OCI-LY1 (cell line): ENCODE measurements at regions not wholly inside any gene's neighbourhood (a gene's known extent, or its start where the extent isn't known, plus 50 kb on each side); places are given as distances from the start of the nearest gene placed in this dataset.

Experiments used
- H2AFZ ChIP-seq: fragments of 200-600 bp; sonication (generic), shearing (Covaris generic); 2 replicates; pipeline ENCODE4 v1.6.0; 2014; ENCODE audit warnings: antibody characterized with exemption, mild to moderate bottlenecking, low read length
- H3F3A ChIP-seq: fragments of 200-600 bp; sonication (generic), shearing (Covaris generic); 2 replicates; pipeline ENCODE4 v1.6.0; 2014; ENCODE audit warnings: mild to moderate bottlenecking, antibody characterized with exemption, low read length, moderate library complexity; ENCODE audit not compliant: insufficient read depth
- H3K27ac ChIP-seq: fragments of 200-600 bp; sonication (generic); 2 replicates; pipeline ENCODE4 v1.5.1; 2014; ENCODE audit warnings: low read length, mixed run types, mild to moderate bottlenecking, low read depth; ENCODE audit not compliant: poor library complexity, severe bottlenecking
- H3K27me3 ChIP-seq: fragments of 200-600 bp; sonication (generic); 2 replicates; pipeline ENCODE4 v1.6.0; 2014; ENCODE audit warnings: antibody characterized with exemption, mild to moderate bottlenecking, low read length, moderate library complexity; ENCODE audit not compliant: insufficient read depth
- H3K36me3 ChIP-seq: fragments of 200-600 bp; sonication (generic); 2 replicates; pipeline ENCODE4 v1.6.1; 2014; ENCODE audit warnings: mild to moderate bottlenecking, antibody characterized with exemption, low read length, moderate library complexity, mixed read lengths; ENCODE audit not compliant: insufficient read depth
- H3K4me1 ChIP-seq: fragments of 200-600 bp; sonication (generic); 2 replicates; pipeline ENCODE4 v1.5.1; 2014; ENCODE audit warnings: mild to moderate bottlenecking, low read length, moderate library complexity; ENCODE audit not compliant: insufficient read depth, severe bottlenecking
- H3K4me2 ChIP-seq: fragments of 200-600 bp; sonication (generic), shearing (Covaris generic); 2 replicates; pipeline ENCODE4 v1.6.1; 2014; ENCODE audit warnings: low read length
- H3K4me3 ChIP-seq: fragments of 200-600 bp; sonication (generic); 2 replicates; pipeline ENCODE4 v1.5.1; 2014; ENCODE audit warnings: low read length, low read depth, mild to moderate bottlenecking, mixed read lengths; ENCODE audit not compliant: poor library complexity, severe bottlenecking
- H3K79me2 ChIP-seq: fragments of 200-600 bp; shearing (Covaris generic); 2 replicates; pipeline ENCODE4 v1.6.1; 2016; ENCODE audit warnings: mixed run types, low read length, mixed read lengths; ENCODE audit not compliant: insufficient read depth
- H3K9ac ChIP-seq: fragments of 200-600 bp; sonication (generic), shearing (Covaris generic); 2 replicates; pipeline ENCODE4 v1.6.1; 2014; ENCODE audit warnings: mild to moderate bottlenecking, low read length, mixed read lengths
- H3K9me2 ChIP-seq: fragments of 200-600 bp; sonication (generic), shearing (Covaris generic); 2 replicates; pipeline ENCODE4 v1.6.1; 2014; ENCODE audit warnings: low read depth, mild to moderate bottlenecking, low read length, mixed read lengths
- H3K9me3 ChIP-seq: fragments of 200-600 bp; shearing (Covaris generic); 2 replicates; pipeline ENCODE4 v1.6.1; 2014; ENCODE audit warnings: low read length, mixed read lengths
- H4K20me1 ChIP-seq: fragments of 200-600 bp; sonication (generic), shearing (Covaris generic); 2 replicates; pipeline ENCODE4 v1.6.0; 2016; ENCODE audit warnings: mild to moderate bottlenecking, low read length; ENCODE audit not compliant: insufficient read depth
- EZH2 ChIP-seq: fragments of 200-600 bp; sonication (generic), shearing (Covaris generic); IDR thresholded peaks from 2 replicates; pipeline ENCODE4 v1.8.0; 2017; ENCODE audit warnings: borderline replicate concordance, mixed run types, mild to moderate bottlenecking, antibody characterized with exemption, low read length, moderate library complexity, mixed read lengths
- TF ChIP-seq, protein P1 (sequence below): fragments of 200-600 bp; sonication (generic), shearing (Covaris generic); IDR thresholded peaks from 2 replicates; pipeline ENCODE4 v1.5.1; 2017; ENCODE audit warnings: mild to moderate bottlenecking, antibody characterized with exemption, low read length, moderate library complexity, mixed read lengths

GRCh38 chr9:91106415-91107081 is 255.2 kb downstream of the AUH start:
- Histone ChIP-seq H3K4me3 (no peak overlapping the region), H3K9me2 (no peaks in the 10 kb centered on the region), H2AFZ (no peak overlapping the region), H3K79me2 (no peaks in the 10 kb centered on the region), H3K4me1 (no peaks in the 10 kb centered on the region), H4K20me1 (no peaks in the 10 kb centered on the region), H3F3A (no peaks in the 10 kb centered on the region), H3K27me3 (no peaks in the 10 kb centered on the region), H3K4me2 (no peak overlapping the region), H3K9me3 (no peaks in the 10 kb centered on the region), H3K9ac (no peak overlapping the region), H3K27ac (no peak overlapping the region), H3K36me3 (no peaks in the 10 kb centered on the region)
- TF ChIP-seq, protein P1, sequence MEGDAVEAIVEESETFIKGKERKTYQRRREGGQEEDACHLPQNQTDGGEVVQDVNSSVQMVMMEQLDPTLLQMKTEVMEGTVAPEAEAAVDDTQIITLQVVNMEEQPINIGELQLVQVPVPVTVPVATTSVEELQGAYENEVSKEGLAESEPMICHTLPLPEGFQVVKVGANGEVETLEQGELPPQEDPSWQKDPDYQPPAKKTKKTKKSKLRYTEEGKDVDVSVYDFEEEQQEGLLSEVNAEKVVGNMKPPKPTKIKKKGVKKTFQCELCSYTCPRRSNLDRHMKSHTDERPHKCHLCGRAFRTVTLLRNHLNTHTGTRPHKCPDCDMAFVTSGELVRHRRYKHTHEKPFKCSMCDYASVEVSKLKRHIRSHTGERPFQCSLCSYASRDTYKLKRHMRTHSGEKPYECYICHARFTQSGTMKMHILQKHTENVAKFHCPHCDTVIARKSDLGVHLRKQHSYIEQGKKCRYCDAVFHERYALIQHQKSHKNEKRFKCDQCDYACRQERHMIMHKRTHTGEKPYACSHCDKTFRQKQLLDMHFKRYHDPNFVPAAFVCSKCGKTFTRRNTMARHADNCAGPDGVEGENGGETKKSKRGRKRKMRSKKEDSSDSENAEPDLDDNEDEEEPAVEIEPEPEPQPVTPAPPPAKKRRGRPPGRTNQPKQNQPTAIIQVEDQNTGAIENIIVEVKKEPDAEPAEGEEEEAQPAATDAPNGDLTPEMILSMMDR, result no peak
- no peak for TF ChIP-seq EZH2

DNA sequence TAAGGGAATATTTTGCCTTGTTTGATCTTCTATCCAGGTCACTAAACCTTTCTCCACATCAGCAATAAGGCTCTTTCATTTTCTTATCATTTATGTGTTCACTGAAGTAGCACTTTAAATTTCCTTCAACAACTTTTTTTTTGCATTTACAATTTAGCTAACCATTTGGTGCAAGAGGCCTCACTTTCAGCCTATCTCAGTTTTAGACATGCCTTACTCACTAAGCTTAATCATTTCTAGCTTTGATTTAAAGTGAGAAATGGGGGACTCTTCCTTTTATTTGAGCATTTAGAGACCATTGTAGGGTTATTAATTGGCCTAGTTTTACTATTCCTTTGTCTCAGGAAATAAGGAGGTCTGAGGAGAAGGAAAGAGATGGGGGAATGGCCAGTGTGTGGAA is 250.5 kb downstream of the AUH start:
- Histone ChIP-seq H3K4me2 (no peak overlapping the region), H3K36me3 (no peaks in the 10 kb centered on the region), H3K4me3 (no peak overlapping the region), H4K20me1 (no peaks in the 10 kb centered on the region), H3K9me2 (no peaks in the 10 kb centered on the region), H2AFZ (no peak overlapping the region), H3K27ac (no peak overlapping the region), H3F3A (no peaks in the 10 kb centered on the region), H3K9me3 (no peaks in the 10 kb centered on the region), H3K4me1 (no peaks in the 10 kb centered on the region), H3K27me3 (no peaks in the 10 kb centered on the region), H3K79me2 (no peaks in the 10 kb centered on the region), H3K9ac (no peak overlapping the region)
- TF ChIP-seq EZH2, result no peak

DNA sequence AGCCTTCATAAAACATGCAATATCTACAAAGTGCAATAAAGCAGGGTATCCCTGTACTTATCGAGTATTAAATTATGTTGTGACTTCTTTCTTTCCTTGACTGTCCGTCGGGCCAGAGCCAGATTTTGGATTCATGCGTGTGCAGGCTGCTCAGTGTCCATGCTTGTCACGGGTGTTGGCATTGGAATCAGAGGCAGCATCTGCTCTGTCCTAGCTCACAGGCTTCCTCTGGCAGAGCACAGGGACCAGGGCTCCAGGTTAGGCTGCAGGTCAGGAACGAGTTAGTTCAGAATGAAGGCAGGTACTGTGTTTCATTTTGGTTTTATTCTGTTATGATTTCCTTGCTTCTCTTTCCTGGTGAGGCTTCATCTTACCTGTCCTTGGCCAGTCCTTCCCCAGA is 249.8 kb downstream of the AUH start:
- Histone ChIP-seq H3K27ac (no peak overlapping the region), H3F3A (no peaks in the 10 kb centered on the region), H4K20me1 (no peaks in the 10 kb centered on the region), H3K27me3 (no peaks in the 10 kb centered on the region), H3K4me1 (no peaks in the 10 kb centered on the region), H3K36me3 (no peaks in the 10 kb centered on the region), H3K79me2 (no peaks in the 10 kb centered on the region), H2AFZ (no peak overlapping the region), H3K4me3 (no peak overlapping the region), H3K4me2 (no peak overlapping the region), H3K9ac (no peak overlapping the region), H3K9me2 (no peaks in the 10 kb centered on the region), H3K9me3 (no peaks in the 10 kb centered on the region)
- TF ChIP-seq EZH2, result no peak
- TF ChIP-seq, protein P1, result no peak

DNA sequence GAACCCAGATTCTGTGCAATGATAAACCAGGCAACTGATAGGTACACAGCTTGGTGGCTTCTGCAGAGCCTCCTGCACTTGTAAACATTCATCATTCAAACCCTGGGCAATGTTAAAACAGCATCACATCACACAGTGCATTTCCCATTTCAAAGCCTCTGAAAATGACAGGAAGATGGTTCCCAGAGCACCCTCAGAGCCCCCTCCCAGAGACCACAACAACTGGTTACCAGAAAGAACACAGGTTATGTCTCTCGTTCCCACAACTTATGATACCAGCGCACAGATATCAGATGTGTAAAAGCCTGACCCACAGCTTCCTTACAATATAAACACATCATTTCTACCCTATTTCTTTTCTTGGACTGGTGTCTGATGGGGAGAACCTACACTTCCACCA is 248.7 kb downstream of the AUH start:
- H3K9me3 ChIP-seq, result no peaks in the 10 kb centered on the region
- H3K36me3 ChIP-seq, result no peaks in the 10 kb centered on the region
- TF ChIP-seq, protein P1, result no peak
- TF ChIP-seq EZH2, result no peak
- no peak overlapping the region for H3K27ac ChIP-seq
- H4K20me1 ChIP-seq, result no peaks in the 10 kb centered on the region
- H3K27me3 ChIP-seq, result no peaks in the 10 kb centered on the region
- H3K9ac ChIP-seq, result no peak overlapping the region
- H3K79me2 ChIP-seq, result no peaks in the 10 kb centered on the region
- H3K4me2 ChIP-seq, result no peak overlapping the region
- no peak overlapping the region for H2AFZ ChIP-seq
- no peaks in the 10 kb centered on the region for H3K4me1 ChIP-seq
- H3F3A ChIP-seq, result no peaks in the 10 kb centered on the region
- no peak overlapping the region for H3K4me3 ChIP-seq
- H3K9me2 ChIP-seq, result no peaks in the 10 kb centered on the region
